ENCODE measurements at regions not wholly inside any gene's neighbourhood (a gene's known extent, or its start where the extent isn't known, plus 50 kb on each side); places are given as distances from the start of the nearest gene placed in this dataset.

- TF ChIP-seq CTCF (IDR thresholded peaks at IDR 0.05) (no peak), POLR2A (IDR thresholded peaks at IDR 0.05) (no peak)
Measured at GRCh38 chr5:26232706-26233105, 805.7 kb downstream of the CDH9 start.
